LNCaP clone FGC (cell line): ENCODE measurements at regions not wholly inside any gene's neighbourhood (a gene's known extent, or its start where the extent isn't known, plus 50 kb on each side); places are given as distances from the start of the nearest gene placed in this dataset.

Experiments used
- DNase-seq: peaks from one replicate; pipeline ENCODE4 v3.0.0-alpha.2; 2011; ENCODE audit warnings: low read depth
- H3K4me3 ChIP-seq: 2 replicates; pipeline ENCODE4 v1.5.1; 2011; ENCODE audit warnings: mild to moderate bottlenecking, low read depth, low read length, control low read depth
- CTCF ChIP-seq: IDR thresholded peaks from 2 replicates; pipeline ENCODE4 v1.5.1; 2012; ENCODE audit warnings: mild to moderate bottlenecking; ENCODE audit not compliant: control insufficient read depth, insufficient read depth; ENCODE audit errors: extremely low read depth

DNA sequence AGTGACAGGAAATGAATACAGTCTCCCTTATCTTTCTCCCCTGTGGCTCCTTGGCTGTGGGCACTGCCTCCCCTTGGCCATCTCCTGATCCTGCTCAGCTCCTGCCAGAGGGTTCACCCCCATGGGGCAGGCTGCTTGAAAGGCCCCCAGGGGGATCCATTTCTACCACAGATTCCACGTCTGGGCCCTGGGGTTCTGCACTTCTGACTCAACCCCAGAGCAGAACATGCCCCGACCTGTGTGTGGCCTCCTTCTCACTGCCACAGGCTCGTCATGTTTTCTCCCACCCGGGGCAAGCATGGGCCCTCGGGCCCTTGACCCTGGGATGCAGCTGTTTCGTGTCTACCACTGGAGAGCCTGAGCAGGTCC is 122.2 kb downstream of the ACKR3 start:
- no peak overlapping the region for H3K4me3 ChIP-seq
- TF ChIP-seq CTCF: no peak
- no peak for DNase-seq

- DNase-seq: no peak
- TF ChIP-seq CTCF: no peak
- H3K4me3 ChIP-seq: no peak overlapping the region
Observed at GRCh38 chr2:236692937-236693336, 123.3 kb downstream of the ACKR3 start.

- TF ChIP-seq CTCF: no peak
Observed at GRCh38 chr2:236693531-236693930, 123.9 kb downstream of the ACKR3 start.

GRCh38 chr2:236694146-236694888 is 124.7 kb downstream of the ACKR3 start:
- no peak for TF ChIP-seq CTCF
- no peak overlapping the region for H3K4me3 ChIP-seq
- DNase-seq: no peak

More at GRCh38 chr2:236693531-236693930, 123.9 kb downstream of the ACKR3 start:
- no peak overlapping the region for H3K4me3 ChIP-seq
- DNase-seq: no peak

GRCh38 chr2:236696834-236697233 is 127.2 kb downstream of the ACKR3 start:
- TF ChIP-seq CTCF: no peak
- no peak overlapping the region for H3K4me3 ChIP-seq
- DNase-seq: no peak

GRCh38 chr2:236698016-236698627 is 128.5 kb downstream of the ACKR3 start:
- DNase-seq: no peak
- no peak overlapping the region for H3K4me3 ChIP-seq
- TF ChIP-seq CTCF: no peak
